SK-N-SH (cell line): ENCODE measurements at regions not wholly inside any gene's neighbourhood (a gene's known extent, or its start where the extent isn't known, plus 50 kb on each side); places are given as distances from the start of the nearest gene placed in this dataset.

Experiments
- CTCF ChIP-seq: fragments of 200-600 bp; sonication (generic); IDR thresholded peaks from 2 replicates; pipeline ENCODE4 v1.6.1; 2017; ENCODE audit warnings: antibody characterized with exemption, mild to moderate bottlenecking, moderate library complexity
- EP300 ChIP-seq, 2 experiments: IDR thresholded peaks; 2 replicates each; pipeline versions ENCODE4 v1.4.0 to v1.6.1; 2012; ENCODE audit warnings: borderline replicate concordance in 1 of 2, low read depth in 1 of 2, low read length in 1 of 2
- FOSL2 ChIP-seq: IDR thresholded peaks from 2 replicates; pipeline ENCODE4 v1.4.0; 2012; ENCODE audit warnings: low read depth, mild to moderate bottlenecking, moderate library complexity, borderline replicate concordance
- GATA2 ChIP-seq: sonication (generic); formaldehyde crosslinking; IDR thresholded peaks from 2 replicates; pipeline ENCODE4 v1.5.0; 2020; ENCODE audit warnings: mild to moderate bottlenecking, missing genetic modification reagents
- JUND ChIP-seq: IDR thresholded peaks from 2 replicates; pipeline ENCODE4 v1.4.0; 2012
- PBX3 ChIP-seq: IDR thresholded peaks from 2 replicates; pipeline ENCODE4; 2012
- USF2 ChIP-seq: fragments of 150-350 bp; IDR thresholded peaks from 2 replicates; pipeline ENCODE4 v1.6.1; 2017; ENCODE audit warnings: antibody characterized with exemption, low read length, low read depth, borderline replicate concordance

- TF ChIP-seq JUND (no peak), CTCF (no peak), PBX3 (no peak), FOSL2 (no peak), GATA2 (no peak), USF2 (no peak), EP300 (IDR thresholded peaks at IDR 0.05; ENCODE audit: borderline replicate concordance in 1 of 2, low read depth in 1 of 2, low read length in 1 of 2) (no peak)
Observed at GRCh38 chr7:90025771-90026170, 128.5 kb upstream of the STEAP1 start.
